HG03521 (cell line): ENCODE measurements at regions not wholly inside any gene's neighbourhood (a gene's known extent, or its start where the extent isn't known, plus 50 kb on each side); places are given as distances from the start of the nearest gene placed in this dataset.

Source experiments
- ATAC-seq: cut with Tn5 transposase; IDR thresholded peaks from one replicate; pipeline ENCODE4 v1.9.1; 2021; ENCODE audit warnings: mild to moderate bottlenecking, moderate library complexity; ENCODE audit not compliant: unreplicated experiment

DNA sequence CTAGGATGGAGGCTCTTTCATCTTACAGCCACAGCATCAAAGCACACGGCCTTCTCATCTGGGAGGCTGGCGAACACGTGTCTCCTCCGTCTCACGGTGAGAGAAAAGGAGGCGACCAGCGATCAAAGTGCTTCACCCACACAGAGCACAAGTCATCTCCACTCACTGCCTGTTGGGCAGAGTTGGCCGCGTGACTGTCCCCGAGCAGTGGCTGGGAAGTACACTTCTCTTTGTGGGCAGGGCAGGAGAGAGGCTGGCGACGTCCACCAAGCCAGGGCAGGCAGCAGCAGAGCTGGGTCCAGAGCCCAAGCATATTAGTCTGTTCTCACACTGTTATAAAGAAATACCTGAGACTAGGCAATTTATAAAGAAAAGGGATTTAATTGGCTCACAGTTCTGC is 64.1 kb upstream of the FOXC1 start:
- no peak for ATAC-seq

DNA sequence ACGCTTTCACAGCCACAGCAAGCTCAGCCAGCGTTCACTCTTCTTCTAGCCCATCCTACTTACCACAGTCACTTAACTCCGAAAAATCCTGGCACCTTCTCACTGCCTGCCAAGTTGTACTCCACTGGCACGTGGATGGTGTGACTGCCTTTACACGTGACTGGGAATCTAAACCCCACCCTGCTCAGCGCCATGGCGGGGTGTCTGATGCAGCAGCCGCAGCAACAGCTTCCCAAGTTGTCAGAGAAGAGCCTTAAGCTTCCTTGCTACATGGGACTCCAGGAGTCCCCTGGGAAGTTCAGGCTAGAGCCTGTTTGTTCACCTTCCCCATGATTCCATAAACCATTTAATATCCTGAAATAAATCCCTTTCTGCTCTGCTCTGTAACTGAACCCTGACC is 61.9 kb upstream of the FOXC1 start:
- no peak for ATAC-seq

DNA sequence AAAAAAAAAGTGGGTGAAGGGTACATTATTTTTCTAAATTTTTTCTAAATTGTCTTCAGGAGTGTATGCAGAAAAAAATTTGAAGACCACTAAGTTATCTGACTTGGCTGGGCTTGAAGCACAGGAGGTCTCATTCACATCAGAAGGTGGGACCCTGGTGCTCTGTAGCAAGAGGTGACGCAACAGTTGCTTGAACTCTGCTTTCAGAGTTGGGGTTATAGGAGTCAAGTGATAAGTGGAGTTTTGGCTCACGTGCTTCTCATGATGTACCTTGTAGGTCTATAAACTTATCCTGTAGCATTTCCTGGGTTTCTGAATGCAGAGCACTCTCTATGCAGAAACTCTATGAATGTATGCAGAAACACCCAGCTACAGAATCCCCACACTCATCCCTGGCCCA is 58.5 kb upstream of the FOXC1 start:
- no peak for ATAC-seq

DNA sequence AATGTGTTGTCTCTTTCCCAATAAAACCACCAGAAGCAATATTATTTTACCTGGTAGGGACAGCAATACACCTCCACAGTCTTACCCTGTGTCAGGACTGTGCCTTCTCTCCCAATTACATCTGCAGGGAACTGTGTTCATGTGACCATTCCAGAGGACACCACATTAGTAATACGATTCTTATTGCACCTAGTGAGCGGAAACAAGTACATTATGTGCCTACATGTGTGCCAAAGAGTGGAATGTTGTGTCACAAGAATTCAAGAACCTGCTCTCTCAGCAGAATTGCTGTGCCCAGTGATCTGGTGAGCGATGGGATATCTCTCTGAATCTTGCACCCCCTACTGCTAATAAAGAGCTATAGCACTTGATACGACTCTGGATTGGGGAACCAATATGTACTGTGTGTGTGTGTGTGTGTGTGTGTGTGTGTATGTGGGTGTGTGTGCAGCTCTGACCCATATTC is 57.4 kb upstream of the FOXC1 start:
- no peak for ATAC-seq

DNA sequence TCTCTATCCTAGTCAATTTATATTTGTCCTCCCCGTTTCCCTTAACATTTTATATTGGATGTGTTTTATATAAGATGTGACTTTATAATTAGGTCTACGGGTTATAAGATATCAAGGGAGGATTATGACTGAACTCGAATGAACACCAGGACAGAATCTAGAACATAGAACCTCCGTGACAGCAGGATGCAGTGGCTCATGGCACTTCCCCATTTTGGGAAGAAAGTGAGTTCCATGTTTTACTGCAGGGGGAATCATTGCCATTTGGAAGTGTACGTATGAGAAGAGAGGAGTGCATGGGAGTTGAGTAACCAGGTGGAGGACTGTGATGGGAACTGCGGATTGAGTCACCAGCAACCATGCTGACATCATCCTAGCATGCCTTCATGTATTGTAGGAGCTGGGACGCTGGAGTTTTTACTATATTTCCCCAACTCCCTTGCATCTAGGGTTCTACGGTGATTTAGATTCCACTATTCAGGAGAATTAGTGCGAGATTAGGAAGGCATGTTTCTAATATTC is 56.1 kb upstream of the FOXC1 start:
- no peak for ATAC-seq

DNA sequence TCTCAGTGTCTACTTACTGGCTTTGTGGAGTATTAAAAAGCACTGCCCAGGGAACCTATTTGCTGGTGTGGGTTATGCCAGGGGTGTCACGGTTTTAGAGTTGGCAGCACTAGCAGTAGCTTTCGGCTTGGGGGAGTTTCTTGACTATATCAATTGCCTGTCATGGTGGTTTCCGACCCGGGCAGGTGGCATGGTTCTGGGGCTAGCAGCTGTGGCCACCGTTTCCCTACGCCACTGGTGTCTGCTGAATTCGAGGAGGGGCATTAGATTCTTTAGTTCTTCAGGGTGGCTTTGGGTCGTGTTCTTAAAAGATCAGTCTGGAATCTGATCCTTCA is 55.6 kb upstream of the FOXC1 start:
- no peak for ATAC-seq

DNA sequence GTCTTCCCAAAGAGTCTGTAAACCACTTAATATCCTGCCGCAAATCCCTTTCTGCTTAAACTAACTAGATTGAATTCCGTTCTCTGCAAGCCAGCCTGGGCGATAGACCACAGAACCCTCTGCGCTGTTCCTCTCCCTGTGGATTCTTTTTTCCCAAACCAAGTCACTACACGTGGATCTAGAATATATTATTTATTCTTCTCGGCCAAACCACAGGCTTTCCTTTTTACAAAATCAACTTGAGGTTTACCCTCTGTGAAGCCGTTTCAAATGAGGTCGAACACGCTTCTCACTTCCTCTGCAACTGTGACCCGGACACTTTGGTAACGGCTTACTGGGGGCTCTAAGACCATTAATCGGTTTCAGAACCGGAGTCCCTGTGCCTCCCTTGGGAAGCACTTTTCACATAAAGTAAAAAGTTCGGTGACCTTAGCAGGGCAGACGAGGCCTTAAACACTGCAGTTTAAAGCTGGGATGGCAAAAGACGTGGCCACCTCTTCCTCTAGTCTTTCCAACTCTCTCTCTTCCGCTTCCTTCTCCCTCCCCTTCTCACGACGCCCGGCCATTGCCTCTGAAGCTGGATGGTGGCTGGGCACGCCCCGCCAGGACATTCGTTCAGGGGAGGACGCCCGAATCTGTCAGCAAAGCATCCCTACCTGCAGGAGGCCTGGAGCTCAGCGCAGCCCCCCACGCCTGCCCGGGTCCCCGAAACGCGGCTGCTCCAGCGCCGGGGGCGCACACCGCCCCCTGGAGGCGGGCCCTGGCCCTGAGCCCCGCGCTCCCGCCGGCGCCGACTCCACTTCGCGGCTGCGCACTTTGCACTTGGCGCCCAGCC is 55.0 kb upstream of the FOXC1 start:
- no peak for ATAC-seq

DNA sequence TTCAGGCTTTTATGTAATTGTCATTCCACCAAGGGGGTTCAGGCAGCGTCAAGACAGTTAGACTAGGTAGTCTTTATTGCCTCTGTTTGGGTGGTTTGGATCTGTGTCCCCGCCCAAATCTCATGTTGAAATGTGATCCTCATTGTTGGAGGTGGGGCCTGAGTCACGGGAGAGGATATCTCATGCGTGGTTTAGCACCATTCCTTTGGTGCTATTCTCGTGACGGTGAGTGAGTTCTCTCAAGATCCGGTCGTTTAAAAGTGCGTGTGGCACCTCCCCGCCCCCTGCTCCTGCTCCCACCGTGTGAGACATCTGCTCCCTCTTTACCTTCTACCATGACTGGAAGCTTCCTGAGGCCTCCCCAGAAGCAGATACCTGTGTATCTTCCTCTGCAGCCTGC is 51.3 kb upstream of the FOXC1 start:
- ATAC-seq = no peak
